HuH-7.5 (cell line): ENCODE measurements at regions not wholly inside any gene's neighbourhood (a gene's known extent, or its start where the extent isn't known, plus 50 kb on each side); places are given as distances from the start of the nearest gene placed in this dataset.

ENCODE experiments used
- DNase-seq: peaks from one replicate; pipeline ENCODE4 v3.0.0; 2011; ENCODE audit warnings: low spot score

GRCh38 chr6:131383421-131384411 lies 189.3 kb upstream of the ARG1 start:
- DNase-seq, result no peak

DNA sequence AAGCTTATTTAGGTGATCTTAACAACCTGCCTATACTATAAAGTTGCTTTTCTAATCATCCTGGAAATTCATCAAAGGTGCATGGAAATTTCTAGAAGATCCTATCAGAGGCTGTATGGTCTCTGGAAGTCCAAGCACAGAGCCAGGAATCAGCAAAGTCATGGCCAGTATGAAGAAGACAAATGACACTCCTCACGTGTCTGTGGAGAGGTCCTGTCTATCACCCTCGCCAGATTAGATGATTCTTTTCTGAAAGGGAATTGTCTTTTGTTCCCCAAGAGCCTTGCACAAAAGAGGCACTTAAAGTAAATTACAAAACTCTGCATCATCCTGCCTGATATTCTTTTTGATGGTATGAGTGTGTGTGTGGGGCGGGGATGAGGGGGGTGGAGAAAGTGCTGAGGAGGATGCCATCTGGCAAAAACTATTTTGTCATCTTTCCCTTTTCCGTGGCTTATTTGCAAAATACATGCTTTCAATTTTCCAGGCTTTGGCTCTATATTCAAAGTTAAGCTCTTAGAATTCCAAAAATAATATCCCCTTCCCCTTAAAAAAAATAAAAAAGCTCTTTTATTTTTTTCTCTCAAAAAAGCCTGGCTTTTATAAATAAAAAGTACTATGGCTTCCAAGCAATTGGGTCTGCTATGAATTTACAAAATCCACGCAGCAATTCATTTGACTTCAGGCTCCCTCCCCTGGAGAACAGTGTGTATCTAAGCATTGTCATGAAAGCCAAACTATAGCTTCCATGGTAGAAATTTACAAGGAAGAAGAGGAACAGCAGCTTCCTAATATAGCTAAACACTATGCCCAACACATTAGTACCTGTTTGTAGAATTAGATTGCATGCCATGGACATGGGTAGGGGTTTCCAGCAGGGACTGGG lies 185.2 kb upstream of the ARG1 start:
- no peak for DNase-seq

- DNase-seq, result no peak
Observed at GRCh38 chr6:131390322-131390721, 182.7 kb upstream of the ARG1 start.

GRCh38 chr6:131391116-131391515 lies 181.9 kb upstream of the ARG1 start:
- no peak for DNase-seq

GRCh38 chr6:131393433-131393832 lies 179.6 kb upstream of the ARG1 start:
- no peak for DNase-seq

DNA sequence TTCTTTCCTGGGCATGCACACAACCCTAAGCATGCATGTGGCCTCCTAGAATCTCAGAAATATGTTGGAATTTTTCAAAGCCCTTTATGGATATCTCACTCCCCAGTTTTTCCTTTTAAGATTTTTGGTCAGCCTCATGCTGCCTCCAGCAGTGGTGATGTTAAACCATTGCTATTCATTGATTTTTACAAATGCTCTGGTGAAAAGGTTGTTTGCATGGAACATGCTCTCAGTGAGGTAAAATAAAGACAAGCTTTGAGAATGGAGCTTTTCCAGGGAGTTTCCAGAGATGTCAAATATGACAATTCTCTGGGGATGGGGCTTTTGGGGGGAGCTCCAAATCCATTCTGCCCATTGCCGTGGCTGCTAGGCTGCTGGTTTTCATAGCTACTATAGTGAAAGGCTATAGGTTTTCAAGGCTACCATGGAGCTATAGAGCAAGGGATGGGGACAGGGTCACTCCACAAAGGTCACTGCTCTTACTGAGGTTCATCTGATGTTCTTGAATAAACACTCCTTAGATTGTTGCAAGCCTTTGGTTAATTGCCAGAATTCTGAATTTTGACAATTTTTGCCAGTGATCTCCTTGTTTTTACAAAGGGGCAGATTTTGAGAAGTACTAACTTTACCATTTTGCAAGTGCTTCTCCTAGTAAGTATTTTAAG lies 178.1 kb upstream of the ARG1 start:
- DNase-seq, result no peak

DNA sequence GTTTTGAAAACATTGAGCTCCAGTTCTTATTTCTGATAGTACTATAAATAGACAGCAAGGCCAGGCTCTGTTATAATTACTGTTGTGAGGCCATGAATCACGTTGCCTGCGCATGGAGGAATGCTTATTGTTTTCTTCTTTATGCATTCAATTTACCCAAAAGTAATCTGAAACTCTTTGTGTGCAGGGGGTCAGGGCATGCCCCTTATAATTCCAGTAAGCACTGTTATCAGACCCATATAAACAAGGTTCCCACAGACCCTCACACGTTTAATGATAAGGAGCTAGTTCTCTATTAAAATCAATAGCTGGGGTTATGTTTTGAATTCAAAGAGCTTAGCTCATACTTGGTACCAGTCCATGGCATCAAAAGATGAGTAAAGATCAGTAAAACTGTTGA lies 174.8 kb upstream of the ARG1 start:
- no peak for DNase-seq

GRCh38 chr6:131399433-131399832 lies 173.6 kb upstream of the ARG1 start:
- no peak for DNase-seq

DNA sequence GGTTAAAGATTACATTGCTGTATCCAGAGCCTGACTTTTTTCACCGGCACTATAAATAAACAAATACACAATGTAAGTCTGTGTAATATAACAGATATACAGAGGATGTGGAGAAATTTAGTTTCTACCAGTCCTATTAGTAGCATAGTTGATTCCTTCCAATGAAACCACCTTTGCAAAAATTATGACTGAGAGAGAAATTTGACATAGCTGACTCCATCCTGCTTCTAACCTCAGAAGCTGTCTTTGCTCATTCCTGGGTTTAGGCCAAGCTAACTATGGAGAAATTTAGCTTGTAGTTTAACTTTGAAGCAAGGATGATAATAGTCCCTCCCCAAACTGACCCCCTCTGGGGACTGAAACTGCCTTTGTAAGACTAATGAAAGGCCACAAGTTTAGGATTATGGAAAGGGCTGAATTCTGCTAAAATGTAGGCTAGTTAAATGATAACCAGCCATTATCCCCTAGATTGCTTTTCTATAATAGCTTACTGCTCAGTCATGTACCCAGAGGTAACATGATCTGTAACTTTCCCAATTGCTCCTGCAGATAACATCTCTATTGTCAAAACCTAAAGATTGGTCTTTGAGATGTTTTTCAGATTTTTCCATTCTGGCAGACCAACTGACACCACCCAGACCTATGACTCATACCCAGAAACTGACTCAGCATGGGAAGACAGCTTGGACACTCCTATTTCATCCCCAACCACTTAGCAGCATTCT lies 172.8 kb upstream of the ARG1 start:
- DNase-seq, result no peak

GRCh38 chr6:131400779-131401496 lies 172.1 kb upstream of the ARG1 start:
- DNase-seq, result no peak

GRCh38 chr6:131408811-131409210 lies 164.2 kb upstream of the ARG1 start:
- DNase-seq, result no peak

- DNase-seq, result no peak
Observed at GRCh38 chr6:131410785-131411184, 162.2 kb upstream of the ARG1 start.

DNA sequence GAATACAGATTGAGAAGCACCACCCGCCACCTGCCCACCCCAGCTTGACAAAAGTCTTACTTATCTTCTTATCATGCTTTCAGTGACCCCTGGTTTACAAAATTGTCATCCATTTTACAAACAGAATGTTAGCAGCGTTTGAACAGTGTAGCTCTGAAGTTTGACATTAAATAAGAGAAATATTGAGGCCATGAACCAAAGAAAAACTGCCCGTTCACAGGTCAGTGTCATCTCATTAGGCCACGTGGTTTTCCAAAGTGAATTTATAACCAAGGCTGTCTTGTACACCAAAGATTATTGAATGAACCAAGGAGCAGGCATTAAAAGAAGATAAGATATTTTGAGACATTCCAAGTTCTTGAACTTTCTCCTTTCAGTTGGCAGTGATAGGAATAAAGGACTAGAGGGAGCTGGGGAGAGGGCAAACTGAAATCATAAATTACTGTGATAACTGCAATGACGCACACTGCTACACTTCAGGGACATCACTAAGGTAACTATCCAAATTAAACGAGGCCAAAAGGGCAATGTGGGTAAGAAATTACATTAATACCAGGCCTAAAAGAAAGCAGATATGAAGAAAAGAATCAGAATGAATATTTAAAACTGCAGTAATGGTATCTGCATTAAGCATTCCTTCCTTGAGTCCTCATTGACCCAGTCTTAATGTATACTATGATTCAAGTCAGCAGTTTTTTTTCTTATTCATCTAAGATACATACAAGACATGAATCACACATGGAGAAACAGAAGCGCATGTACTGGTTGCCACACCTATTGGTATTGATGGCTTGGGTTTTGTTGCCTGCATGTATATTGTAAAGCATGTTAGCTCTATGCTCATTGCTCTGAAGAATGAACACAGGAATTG lies 159.8 kb upstream of the ARG1 start:
- DNase-seq, result no peak

DNA sequence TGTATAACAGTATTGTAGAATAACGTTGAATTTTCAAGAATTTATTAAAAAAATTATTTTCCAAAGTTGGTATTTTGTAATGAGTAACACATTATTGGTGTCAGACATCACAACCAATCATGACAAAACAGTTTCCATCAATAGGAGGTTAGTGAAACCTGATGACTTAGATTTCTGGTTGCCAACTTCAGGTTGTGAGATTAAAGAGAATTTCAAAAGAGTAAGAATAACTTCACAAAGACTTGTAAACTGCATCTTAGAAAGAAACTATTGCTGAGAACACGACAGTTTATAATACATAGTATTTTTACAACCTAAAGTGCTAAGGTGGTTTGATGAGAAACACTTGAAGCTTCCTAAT lies 159.2 kb upstream of the ARG1 start:
- DNase-seq, result no peak

GRCh38 chr6:131414956-131415355 lies 158.1 kb upstream of the ARG1 start:
- no peak for DNase-seq

DNA sequence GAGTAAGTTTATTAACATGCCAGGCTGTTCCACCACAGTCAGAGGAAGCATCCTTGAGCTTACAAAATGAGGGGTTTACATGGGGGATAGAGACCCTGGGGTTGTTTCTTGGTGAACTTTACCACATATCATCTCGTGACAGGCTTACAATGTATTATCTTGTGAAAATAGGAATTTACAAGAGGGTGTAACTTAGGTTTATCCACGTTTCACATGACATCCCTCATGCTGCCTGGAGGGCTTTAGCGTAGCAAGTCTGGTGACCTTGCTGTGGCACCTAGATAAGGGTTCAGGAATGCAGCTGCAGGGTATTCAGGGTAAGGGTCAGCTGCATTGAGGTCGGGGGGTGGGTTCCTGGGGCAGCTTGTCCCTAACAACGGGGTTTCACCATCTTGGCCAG lies 154.6 kb upstream of the ARG1 start:
- no peak for DNase-seq

DNA sequence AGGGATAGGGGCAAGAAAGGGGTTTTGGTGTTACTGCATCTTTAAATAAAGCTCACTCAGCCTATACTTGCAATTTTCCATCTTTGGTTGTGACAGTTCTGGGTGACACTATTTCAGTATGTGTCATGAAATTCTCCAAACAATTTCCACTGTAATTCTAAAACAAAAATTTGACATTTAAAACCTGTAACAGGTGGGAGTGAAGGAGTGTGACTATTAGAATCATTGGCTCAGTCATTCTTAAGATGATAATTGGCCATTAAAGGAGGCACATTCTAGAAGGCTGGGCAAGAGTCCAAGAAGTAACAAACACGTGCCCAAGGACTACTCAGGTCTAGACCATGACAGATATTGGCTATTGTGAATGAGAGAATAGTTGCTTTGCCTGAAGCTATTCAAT lies 153.3 kb upstream of the ARG1 start:
- no peak for DNase-seq

GRCh38 chr6:131424016-131424415 lies 149.0 kb upstream of the ARG1 start:
- DNase-seq, result no peak

- no peak for DNase-seq
Observed at GRCh38 chr6:131424475-131424874, 148.6 kb upstream of the ARG1 start.

DNA sequence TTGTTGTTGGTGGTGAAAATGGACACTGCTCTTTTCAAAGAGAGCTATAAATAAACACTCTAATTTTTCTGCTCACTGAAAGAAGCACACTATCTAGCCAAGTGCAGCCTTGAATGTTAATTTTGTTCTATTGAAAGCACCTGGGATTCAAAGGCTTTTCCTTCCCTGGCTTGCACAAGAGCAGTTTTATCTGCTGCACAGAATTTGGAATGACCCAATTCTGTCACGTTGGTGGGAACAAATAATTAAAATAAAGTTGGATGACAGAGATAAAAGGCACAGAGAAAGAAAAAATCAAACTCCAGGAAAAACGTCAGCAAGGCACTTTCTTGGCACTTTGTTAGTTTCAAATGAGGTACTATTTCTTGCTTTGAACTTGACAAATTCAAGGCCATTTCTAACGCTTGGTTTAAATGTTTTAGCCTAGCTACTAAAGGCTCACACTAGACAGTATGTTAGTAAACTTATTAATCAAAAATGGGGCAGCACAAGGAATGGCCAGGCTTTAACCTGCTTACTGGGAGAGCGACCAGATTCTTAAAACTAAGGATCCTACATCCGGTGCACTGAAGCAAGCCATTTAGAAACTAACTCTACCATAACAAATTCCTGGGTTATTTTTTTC lies 145.5 kb upstream of the ARG1 start:
- DNase-seq, result no peak
